AG04449 (cell line): ENCODE measurements at regions not wholly inside any gene's neighbourhood (a gene's known extent, or its start where the extent isn't known, plus 50 kb on each side); places are given as distances from the start of the nearest gene placed in this dataset.

Source experiments
- CTCF ChIA-PET: fragments of 350-600 bp; formaldehyde crosslinking; extraction: SDS; loops from one replicate; lab custom pipeline; 2021; ENCODE audit warnings: antibody characterized with exemption; lab: Yijun Ruan, JAX
- POLR2A ChIA-PET: fragments of 400-600, 350-600 bp; formaldehyde crosslinking; extraction: SDS; loops from one replicate; lab custom pipeline; 2020; ENCODE audit warnings: antibody characterized with exemption, inconsistent platforms; lab: Yijun Ruan, JAX
- DNase-seq: peaks from one replicate; pipeline ENCODE4 v3.0.0-alpha.2; 2010; ENCODE audit warnings: low read depth, low spot score
- H3K4me3 ChIP-seq: 2 replicates; pipeline ENCODE4 v1.5.1; 2011; ENCODE audit warnings: low read depth, mild to moderate bottlenecking, control low read depth, low read length
- CTCF ChIP-seq: IDR thresholded peaks from one replicate; pipeline ENCODE4 v1.5.1; 2011; ENCODE audit warnings: mild to moderate bottlenecking, moderate library complexity, low read length, control low read depth, inconsistent platforms; ENCODE audit not compliant: insufficient read depth; ENCODE audit errors: missing control alignments

- POLR2A ChIA-PET: no interaction called here
- TF ChIP-seq CTCF: no peak
- no peak overlapping the region for H3K4me3 ChIP-seq
- CTCF ChIA-PET: no interaction called here
- DNase-seq: no peak
These were observed 766.4 kb upstream of the WWC1 start for GRCh38 chr5:167525004-167525403.

GRCh38 chr5:167528651-167529050 lies 762.8 kb upstream of the WWC1 start:
- no peak for DNase-seq
- POLR2A ChIA-PET: no interaction called here
- CTCF ChIA-PET: no interaction called here
- TF ChIP-seq CTCF: no peak
- no peak overlapping the region for H3K4me3 ChIP-seq

DNA sequence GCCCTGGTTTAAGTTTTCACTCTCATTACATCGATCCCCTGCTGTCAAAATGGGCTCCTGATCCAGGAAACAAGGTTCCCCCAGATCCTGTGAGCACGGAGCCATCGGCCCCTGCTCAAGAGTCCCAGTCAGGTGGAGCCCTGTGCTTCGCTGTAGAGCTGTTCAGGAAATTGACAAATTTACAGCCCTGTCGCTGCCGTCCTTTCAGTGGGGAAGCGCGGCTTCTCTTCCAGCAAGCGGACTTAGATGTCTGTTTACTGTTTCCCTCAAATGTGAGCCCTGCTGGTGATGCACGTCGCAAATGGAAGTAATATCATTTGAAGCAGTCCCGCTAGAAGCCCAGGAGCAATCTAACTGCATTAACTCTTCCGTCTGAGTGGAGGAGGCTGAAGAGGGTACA lies 760.9 kb upstream of the WWC1 start:
- no peak overlapping the region for H3K4me3 ChIP-seq
- DNase-seq: no peak
- ChIA-PET POLR2A (no interaction called here), CTCF (interaction anchor here (1.6 kb wide), 1 partner anchor 35 kb away, joined by 4 read pairs; no protein-coding TSS in a partner anchor)
- TF ChIP-seq CTCF: no peak

- H3K4me3 ChIP-seq: no peak overlapping the region
- DNase-seq: no peak
- no peak for TF ChIP-seq CTCF
- ChIA-PET POLR2A (no interaction called here), CTCF (no interaction called here)
These were observed 757.3 kb upstream of the WWC1 start for GRCh38 chr5:167533814-167534795.

GRCh38 chr5:167539747-167540146 lies 751.7 kb upstream of the WWC1 start:
- POLR2A ChIA-PET: interaction anchor here (0.7 kb wide), 1 partner anchor 26 kb away, joined by 3 read pairs; no protein-coding TSS in a partner anchor
- no peak overlapping the region for H3K4me3 ChIP-seq
- no peak for TF ChIP-seq CTCF

GRCh38 chr5:167546270-167546669 lies 745.2 kb upstream of the WWC1 start:
- no peak for TF ChIP-seq CTCF
- POLR2A ChIA-PET: no interaction called here
- CTCF ChIA-PET: no interaction called here
- no peak overlapping the region for H3K4me3 ChIP-seq
- DNase-seq: no peak

More at GRCh38 chr5:167539747-167540146, 751.7 kb upstream of the WWC1 start:
- DNase-seq: no peak
- CTCF ChIA-PET: no interaction called here
